GM12874 (cell line): ENCODE measurements at regions not wholly inside any gene's neighbourhood (a gene's known extent, or its start where the extent isn't known, plus 50 kb on each side); places are given as distances from the start of the nearest gene placed in this dataset.

Experiments
- CTCF ChIP-seq: IDR thresholded peaks from 2 replicates; pipeline ENCODE4 v1.5.1; 2011; ENCODE audit warnings: low read depth, mild to moderate bottlenecking, control low read depth, low read length, moderate library complexity; ENCODE audit not compliant: insufficient read depth

GRCh38 chr9:16118043-16118442 is 565.2 kb downstream of the CCDC171 start:
- TF ChIP-seq CTCF: no peak

GRCh38 chr9:16119261-16120230 is 566.7 kb downstream of the CCDC171 start:
- no peak for TF ChIP-seq CTCF

- TF ChIP-seq CTCF: no peak
Observed at GRCh38 chr9:16120231-16120641, 567.4 kb downstream of the CCDC171 start.

GRCh38 chr9:16120727-16121126 is 567.9 kb downstream of the CCDC171 start:
- no peak for TF ChIP-seq CTCF

GRCh38 chr9:16121168-16121567 is 568.3 kb downstream of the CCDC171 start:
- TF ChIP-seq CTCF: no peak

GRCh38 chr9:16121601-16122286 is 568.9 kb downstream of the CCDC171 start:
- TF ChIP-seq CTCF: no peak

GRCh38 chr9:16125629-16126028 is 572.8 kb downstream of the CCDC171 start:
- no peak for TF ChIP-seq CTCF
